GM12878 (cell line): ENCODE measurements at regions not wholly inside any gene's neighbourhood (a gene's known extent, or its start where the extent isn't known, plus 50 kb on each side); places are given as distances from the start of the nearest gene placed in this dataset.
"Not testable (repeated sequence)": the region's sequence is repeated elsewhere in the genome, so short reads cannot be mapped to it uniquely, and the experiment has no call there.

Experiments used
- ATAC-seq: fragments of 200-7000 bp; cut with Tn5 transposase; 3 replicates; pipeline ENCODE4 v1.9.1; 2020; ENCODE audit warnings: mild to moderate bottlenecking, moderate library complexity
- BruUV-seq: library from RNA; stranded (reverse); fragments of 400-500 nt; replicated peaks from 2 replicates; lab custom pipeline; 2021; lab: Mats Ljungman, UMichigan
- CTCF ChIA-PET: fragments of 300-600 bp; sonication (Branson Sonifier 250); formaldehyde crosslinking; extraction: SDS; loops from one replicate; lab custom pipeline; 2021; ENCODE audit warnings: inconsistent platforms; lab: Yijun Ruan, JAX
- POLR2A ChIA-PET: fragments of 350-600 bp; formaldehyde crosslinking; extraction: SDS; loops from one replicate; lab custom pipeline; 2021; ENCODE audit warnings: inconsistent platforms; lab: Charles Lee
- RAD21 ChIA-PET: fragments of 300-600 bp; sonication (Branson Sonifier 250); formaldehyde crosslinking; loops from one replicate; lab custom pipeline; 2023; ENCODE audit warnings: antibody characterized with exemption; ENCODE audit not compliant: unreplicated experiment; lab: Charles Lee
- SMC1A ChIA-PET: fragments of 300-600 bp; sonication (Branson Sonifier 250); formaldehyde crosslinking; loops from one replicate; lab custom pipeline; 2023; ENCODE audit not compliant: unreplicated experiment, uncharacterized antibody; lab: Charles Lee
- DNase-seq: peaks from one replicate; pipeline ENCODE4 v3.0.0-alpha.2; 2011; ENCODE audit warnings: low read depth, low spot score
- FAIRE-seq: peaks from 3 replicates; lab custom pipeline; 2011; peaks lifted over from hg19 to GRCh38; lab: Jason Lieb, UNC
- H2AFZ ChIP-seq: 2 replicates; pipeline ENCODE4 v1.6.0; 2011; ENCODE audit warnings: low read depth, low read length, control low read depth; ENCODE audit not compliant: control insufficient read depth
- H3K27ac ChIP-seq: 2 replicates; pipeline ENCODE4 v1.5.1; 2011; ENCODE audit warnings: control low read depth; ENCODE audit not compliant: control insufficient read depth, insufficient read depth
- H3K27me3 ChIP-seq, 2 experiments: replicated peaks in 1 of 2; 2 replicates each; pipeline versions ENCODE4 v1.6.0 to v1.6.1; 2011; ENCODE audit warnings: low read length in 1 of 2; ENCODE audit not compliant: control insufficient read depth in 2 of 2, insufficient read depth in 2 of 2
- H3K36me3 ChIP-seq, 2 experiments: 2 replicates each; pipeline ENCODE4 v1.5.1; 2011; ENCODE audit warnings: low read length in 1 of 2; ENCODE audit not compliant: control insufficient read depth in 2 of 2, insufficient read depth in 2 of 2
- H3K4me1 ChIP-seq: 2 replicates; pipeline ENCODE4 v1.6.1; 2011; ENCODE audit warnings: mild to moderate bottlenecking, low read length, moderate library complexity, mixed read lengths; ENCODE audit not compliant: control insufficient read depth, insufficient read depth
- H3K4me2 ChIP-seq: 2 replicates; pipeline ENCODE4 v1.6.0; 2011; ENCODE audit warnings: control low read depth; ENCODE audit not compliant: control insufficient read depth, insufficient read depth
- H3K4me3 ChIP-seq: fragments of 200-600 bp; sonication (generic); 2 replicates; pipeline ENCODE4 v1.5.1; 2016
- H3K79me2 ChIP-seq: 2 replicates; pipeline ENCODE4 v1.6.0; 2011; ENCODE audit warnings: low read length; ENCODE audit not compliant: control insufficient read depth, insufficient read depth
- H3K9ac ChIP-seq: 2 replicates; pipeline ENCODE4 v1.8.0; 2011; ENCODE audit warnings: low read length, control low read depth, mixed read lengths; ENCODE audit not compliant: control insufficient read depth, insufficient read depth
- H3K9me3 ChIP-seq: replicated peaks from 3 replicates; pipeline ENCODE4 v1.5.1; 2011; ENCODE audit warnings: mild to moderate bottlenecking, low read length; ENCODE audit not compliant: control insufficient read depth, insufficient read depth
- H4K20me1 ChIP-seq: 2 replicates; pipeline ENCODE4 v1.6.0; 2011; ENCODE audit not compliant: control insufficient read depth, insufficient read depth
- SMARCA5 ChIP-seq: fragments of 450-650 bp; IDR thresholded peaks from 2 replicates; pipeline ENCODE4 v1.6.1; 2017; ENCODE audit warnings: mild to moderate bottlenecking
- WGBS: methylation state at CpG from one replicate; pipeline ENCODE4 v1.1.6; 2016; ENCODE audit warnings: low lambda C conversion rate; ENCODE audit not compliant: insufficient replicate concordance, insufficient coverage; ENCODE audit errors: missing lambda C conversion rate; 5-methylcytosine and 5-hydroxymethylcytosine counted together
- in situ Hi-C: fragments of 300-500 bp; cut with MboI; formaldehyde crosslinking; loops from 9 replicates; pipeline ENCODE4 v1.14.3; 2018; ENCODE audit warnings: mixed read lengths
- intact Hi-C: fragments of 100-400 bp; cut with micrococcal nuclease; formaldehyde crosslinking; loops from one replicate; pipeline ENCODE4 v1.14.2; 2022; ENCODE audit not compliant: unreplicated experiment
- TF ChIP-seq, protein P1 (sequence below): fragments of 450-650 bp; IDR thresholded peaks from 2 replicates; pipeline ENCODE4 v1.6.1; 2017; ENCODE audit warnings: mild to moderate bottlenecking, moderate library complexity

DNA sequence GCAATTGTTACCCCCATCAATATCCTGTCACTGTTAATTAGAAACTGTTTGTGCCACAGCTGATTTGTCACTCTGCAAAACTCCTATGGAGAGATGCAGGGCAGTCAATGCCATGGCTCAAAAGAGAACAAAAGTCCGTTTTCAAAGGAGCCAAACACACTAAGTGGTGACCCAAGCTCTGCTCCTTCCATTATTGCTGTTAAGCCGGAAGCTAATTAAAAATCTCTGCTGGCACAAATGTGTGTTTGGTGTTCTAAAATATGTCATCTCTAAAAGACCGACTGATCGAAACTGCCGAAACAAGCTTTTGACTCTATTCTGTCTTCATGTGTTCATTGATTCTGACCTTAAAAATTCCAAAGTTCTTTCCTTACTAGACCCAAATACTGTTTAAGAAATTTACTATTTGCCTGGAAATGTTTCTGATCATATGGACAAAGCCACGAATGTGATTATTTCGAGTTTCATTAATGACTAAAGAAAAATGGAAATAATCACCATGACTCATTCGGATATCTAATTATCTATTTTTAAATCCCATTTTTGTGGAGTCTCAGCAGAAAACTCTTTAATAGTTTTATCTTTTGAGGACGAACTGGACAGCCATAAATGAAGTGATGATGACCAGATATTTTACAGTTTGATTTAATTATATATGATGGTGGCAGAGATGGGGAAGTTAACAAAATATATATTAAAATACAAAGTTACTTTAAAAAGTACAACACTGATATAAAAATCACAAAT lies 287.6 kb downstream of the SOCS6 start (continued):
- TF ChIP-seq, protein P1, sequence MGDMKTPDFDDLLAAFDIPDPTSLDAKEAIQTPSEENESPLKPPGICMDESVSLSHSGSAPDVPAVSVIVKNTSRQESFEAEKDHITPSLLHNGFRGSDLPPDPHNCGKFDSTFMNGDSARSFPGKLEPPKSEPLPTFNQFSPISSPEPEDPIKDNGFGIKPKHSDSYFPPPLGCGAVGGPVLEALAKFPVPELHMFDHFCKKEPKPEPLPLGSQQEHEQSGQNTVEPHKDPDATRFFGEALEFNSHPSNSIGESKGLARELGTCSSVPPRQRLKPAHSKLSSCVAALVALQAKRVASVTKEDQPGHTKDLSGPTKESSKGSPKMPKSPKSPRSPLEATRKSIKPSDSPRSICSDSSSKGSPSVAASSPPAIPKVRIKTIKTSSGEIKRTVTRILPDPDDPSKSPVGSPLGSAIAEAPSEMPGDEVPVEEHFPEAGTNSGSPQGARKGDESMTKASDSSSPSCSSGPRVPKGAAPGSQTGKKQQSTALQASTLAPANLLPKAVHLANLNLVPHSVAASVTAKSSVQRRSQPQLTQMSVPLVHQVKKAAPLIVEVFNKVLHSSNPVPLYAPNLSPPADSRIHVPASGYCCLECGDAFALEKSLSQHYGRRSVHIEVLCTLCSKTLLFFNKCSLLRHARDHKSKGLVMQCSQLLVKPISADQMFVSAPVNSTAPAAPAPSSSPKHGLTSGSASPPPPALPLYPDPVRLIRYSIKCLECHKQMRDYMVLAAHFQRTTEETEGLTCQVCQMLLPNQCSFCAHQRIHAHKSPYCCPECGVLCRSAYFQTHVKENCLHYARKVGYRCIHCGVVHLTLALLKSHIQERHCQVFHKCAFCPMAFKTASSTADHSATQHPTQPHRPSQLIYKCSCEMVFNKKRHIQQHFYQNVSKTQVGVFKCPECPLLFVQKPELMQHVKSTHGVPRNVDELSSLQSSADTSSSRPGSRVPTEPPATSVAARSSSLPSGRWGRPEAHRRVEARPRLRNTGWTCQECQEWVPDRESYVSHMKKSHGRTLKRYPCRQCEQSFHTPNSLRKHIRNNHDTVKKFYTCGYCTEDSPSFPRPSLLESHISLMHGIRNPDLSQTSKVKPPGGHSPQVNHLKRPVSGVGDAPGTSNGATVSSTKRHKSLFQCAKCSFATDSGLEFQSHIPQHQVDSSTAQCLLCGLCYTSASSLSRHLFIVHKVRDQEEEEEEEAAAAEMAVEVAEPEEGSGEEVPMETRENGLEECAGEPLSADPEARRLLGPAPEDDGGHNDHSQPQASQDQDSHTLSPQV: no peak
- no peak for TF ChIP-seq SMARCA5

DNA sequence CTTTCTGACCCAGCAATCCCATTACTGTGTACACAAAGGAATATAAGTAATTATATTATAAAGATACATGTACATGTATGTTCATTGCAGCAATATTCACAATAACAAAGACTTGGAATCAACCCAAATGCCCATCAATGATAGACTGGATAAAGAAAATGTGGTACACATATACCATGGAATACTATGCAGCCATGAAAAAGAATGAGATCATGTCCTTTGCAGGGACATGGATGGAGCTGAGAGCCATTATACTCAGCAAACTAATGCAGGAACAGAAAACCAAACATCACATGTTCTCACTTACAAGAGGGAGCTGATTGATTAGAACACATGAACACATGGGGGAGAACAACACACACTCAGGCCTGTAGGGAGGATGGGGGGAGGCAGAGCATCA lies 286.1 kb downstream of the SOCS6 start:
- in situ Hi-C loops, RAD21 ChIA-PET, H3K27me3 ChIP-seq, H3K27ac ChIP-seq, DNase-seq, H2AFZ ChIP-seq, H3K36me3 ChIP-seq, H3K9ac ChIP-seq, FAIRE-seq, ATAC-seq, H4K20me1 ChIP-seq, BruUV-seq, H3K4me2 ChIP-seq, H3K4me3 ChIP-seq, H3K9me3 ChIP-seq, H3K4me1 ChIP-seq, intact Hi-C loops, H3K79me2 ChIP-seq, POLR2A ChIA-PET: not testable (repeated sequence)
- ChIA-PET CTCF (interaction anchor here (1.3 to 1.4 kb wide), 2 partner anchors 9 to 24 kb away, joined by 3 to 4 read pairs; no protein-coding TSS in a partner anchor), SMC1A (interaction anchor here (1.2 kb wide), 1 partner anchor 29 kb away, joined by 4 read pairs; no protein-coding TSS in a partner anchor)

DNA sequence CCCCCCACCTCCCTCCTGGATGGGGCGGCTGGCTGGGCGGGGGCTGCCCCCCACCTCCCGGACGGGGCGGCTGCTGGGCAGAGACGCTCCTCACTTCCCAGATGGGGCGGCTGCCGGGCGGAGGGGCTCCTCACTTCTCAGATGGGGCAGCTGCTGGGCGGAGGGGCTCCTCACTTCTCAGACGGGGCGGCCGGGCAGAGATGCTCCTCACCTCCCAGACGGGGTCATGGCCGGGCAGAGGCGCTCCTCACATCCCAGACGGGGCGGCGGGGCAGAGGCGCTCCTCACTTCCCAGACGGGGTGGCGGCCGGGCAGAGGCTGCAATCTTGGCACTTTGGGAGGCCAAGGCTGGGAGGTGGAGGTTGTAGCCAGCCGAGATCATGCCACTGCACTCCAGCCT lies 280.8 kb downstream of the SOCS6 start:
- CTCF ChIA-PET, H3K4me3 ChIP-seq, in situ Hi-C loops, RAD21 ChIA-PET, H3K27ac ChIP-seq, H3K9me3 ChIP-seq, POLR2A ChIA-PET, H3K36me3 ChIP-seq, FAIRE-seq, H2AFZ ChIP-seq, DNase-seq, intact Hi-C loops, H3K4me1 ChIP-seq, ATAC-seq, H3K79me2 ChIP-seq, H4K20me1 ChIP-seq, H3K4me2 ChIP-seq, BruUV-seq, H3K27me3 ChIP-seq, H3K9ac ChIP-seq, SMC1A ChIA-PET: not testable (repeated sequence)
- 75% methylated on average over 14 of the region's 24 CpGs for WGBS
